Astrocyte (in vitro differentiated cells and primary cell): ENCODE measurements at regions not wholly inside any gene's neighbourhood (a gene's known extent, or its start where the extent isn't known, plus 50 kb on each side); places are given as distances from the start of the nearest gene placed in this dataset.

ENCODE experiments used
- DNase-seq: peaks from one replicate; pipeline ENCODE4 v3.0.0-alpha.2; 2010; ENCODE audit warnings: low read depth
- FAIRE-seq: peaks from 2 replicates; lab custom pipeline; 2011; peaks lifted over from hg19 to GRCh38; lab: Jason Lieb, UNC
- H2AFZ ChIP-seq: 2 replicates; pipeline ENCODE4 v1.6.0; 2012; ENCODE audit warnings: low read depth, low read length, inconsistent platforms
- H3K27ac ChIP-seq: 2 replicates; pipeline ENCODE4 v1.5.1; 2011; ENCODE audit warnings: low read depth, low read length, inconsistent platforms
- H3K27me3 ChIP-seq: 2 replicates; pipeline ENCODE4 v1.6.0; 2011; ENCODE audit warnings: low read length, inconsistent platforms; ENCODE audit not compliant: insufficient read depth
- H3K36me3 ChIP-seq: 2 replicates; pipeline ENCODE4 v1.5.1; 2011; ENCODE audit warnings: low read length, inconsistent platforms; ENCODE audit not compliant: insufficient read depth
- H3K4me1 ChIP-seq: 2 replicates; pipeline ENCODE4 v1.5.1; 2011; ENCODE audit warnings: low read length, inconsistent platforms; ENCODE audit not compliant: insufficient read depth
- H3K4me2 ChIP-seq: 2 replicates; pipeline ENCODE4 v1.6.0; 2012; ENCODE audit warnings: low read length, inconsistent platforms
- H3K4me3 ChIP-seq: 2 replicates; pipeline ENCODE4 v1.5.1; 2011; ENCODE audit warnings: low read depth, mild to moderate bottlenecking, low read length, inconsistent platforms; ENCODE audit not compliant: insufficient read depth
- H3K79me2 ChIP-seq: 2 replicates; pipeline ENCODE4 v1.6.0; 2012; ENCODE audit warnings: mild to moderate bottlenecking, low read length, inconsistent platforms; ENCODE audit not compliant: insufficient read depth
- H3K9ac ChIP-seq: 2 replicates; pipeline ENCODE4 v1.6.0; 2012; ENCODE audit warnings: mild to moderate bottlenecking, low read length, inconsistent platforms
- H3K9me3 ChIP-seq: 2 replicates; pipeline ENCODE4 v1.5.1; 2012; ENCODE audit warnings: low read depth, mild to moderate bottlenecking, low read length, inconsistent platforms; ENCODE audit not compliant: insufficient read depth
- H4K20me1 ChIP-seq: 2 replicates; pipeline ENCODE4 v1.6.0; 2012; ENCODE audit warnings: low read length, inconsistent platforms; ENCODE audit not compliant: insufficient read depth
- H3K27ac Mint-ChIP-seq: one replicate; pipeline ENCODE4 v1.8.0; 2021; ENCODE audit warnings: mild to moderate bottlenecking, mixed read lengths; ENCODE audit not compliant: unreplicated experiment
- H3K27me3 Mint-ChIP-seq: one replicate; pipeline ENCODE4 v1.8.0; 2021; ENCODE audit warnings: low read depth, mixed read lengths; ENCODE audit not compliant: unreplicated experiment
- H3K36me3 Mint-ChIP-seq: one replicate; pipeline ENCODE4 v1.8.0; 2021; ENCODE audit warnings: low read depth, mixed read lengths; ENCODE audit not compliant: unreplicated experiment
- H3K4me1 Mint-ChIP-seq: one replicate; pipeline ENCODE4 v1.8.0; 2021; ENCODE audit warnings: low read depth, mixed read lengths; ENCODE audit not compliant: unreplicated experiment
- H3K4me3 Mint-ChIP-seq: one replicate; pipeline ENCODE4 v1.8.0; 2021; ENCODE audit warnings: mild to moderate bottlenecking, moderate library complexity, mixed read lengths; ENCODE audit not compliant: unreplicated experiment
- H3K9me3 Mint-ChIP-seq: one replicate; pipeline ENCODE4 v1.8.0; 2021; ENCODE audit warnings: mild to moderate bottlenecking, mixed read lengths; ENCODE audit not compliant: unreplicated experiment
- EZH2 ChIP-seq: IDR thresholded peaks from 2 replicates; pipeline ENCODE4 v1.6.1; 2012; ENCODE audit warnings: mild to moderate bottlenecking, low read length, inconsistent platforms; ENCODE audit not compliant: insufficient read depth
- TF ChIP-seq, protein P1 (sequence below): IDR thresholded peaks from 2 replicates; pipeline ENCODE4 v1.5.1; 2011; ENCODE audit warnings: low read depth, mild to moderate bottlenecking, inconsistent platforms, low read length, moderate library complexity; ENCODE audit not compliant: insufficient read depth

DNA sequence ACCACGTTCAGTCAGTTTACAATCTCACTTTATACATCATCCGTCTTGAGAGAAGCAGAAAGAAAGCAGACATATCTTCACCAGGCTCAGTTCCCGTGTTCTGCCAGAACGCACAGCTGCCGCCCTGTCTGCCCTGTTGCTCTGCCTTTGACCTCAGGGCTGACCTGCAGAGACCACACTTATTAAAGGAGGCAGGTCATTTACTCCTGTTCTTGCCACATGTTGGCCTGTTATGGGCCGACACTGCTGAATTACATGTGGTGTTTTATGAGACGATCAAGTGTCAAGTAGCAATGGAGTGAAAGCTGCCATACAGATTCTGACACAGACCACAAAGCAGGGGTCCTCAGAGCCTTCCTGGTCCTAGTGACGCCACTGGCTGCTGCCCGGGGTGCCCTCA lies 232.2 kb downstream of the TTC32 start:
- H3K4me1 ChIP-seq, result peaks cover 8% of the 10 kb centered on the region
- no peaks in the 10 kb centered on the region for H4K20me1 ChIP-seq
- no peaks in the 10 kb centered on the region for H3K36me3 ChIP-seq
- Mint-ChIP-seq H3K36me3 (no peaks in the 10 kb centered on the region), H3K4me3 (no peak overlapping the region), H3K27ac (no peak overlapping the region), H3K9me3 (no peaks in the 10 kb centered on the region), H3K27me3 (peaks cover 7% of the 10 kb centered on the region), H3K4me1 (peaks cover 16% of the 10 kb centered on the region)
- no peak overlapping the region for H2AFZ ChIP-seq
- no peak for TF ChIP-seq EZH2
- TF ChIP-seq, protein P1, sequence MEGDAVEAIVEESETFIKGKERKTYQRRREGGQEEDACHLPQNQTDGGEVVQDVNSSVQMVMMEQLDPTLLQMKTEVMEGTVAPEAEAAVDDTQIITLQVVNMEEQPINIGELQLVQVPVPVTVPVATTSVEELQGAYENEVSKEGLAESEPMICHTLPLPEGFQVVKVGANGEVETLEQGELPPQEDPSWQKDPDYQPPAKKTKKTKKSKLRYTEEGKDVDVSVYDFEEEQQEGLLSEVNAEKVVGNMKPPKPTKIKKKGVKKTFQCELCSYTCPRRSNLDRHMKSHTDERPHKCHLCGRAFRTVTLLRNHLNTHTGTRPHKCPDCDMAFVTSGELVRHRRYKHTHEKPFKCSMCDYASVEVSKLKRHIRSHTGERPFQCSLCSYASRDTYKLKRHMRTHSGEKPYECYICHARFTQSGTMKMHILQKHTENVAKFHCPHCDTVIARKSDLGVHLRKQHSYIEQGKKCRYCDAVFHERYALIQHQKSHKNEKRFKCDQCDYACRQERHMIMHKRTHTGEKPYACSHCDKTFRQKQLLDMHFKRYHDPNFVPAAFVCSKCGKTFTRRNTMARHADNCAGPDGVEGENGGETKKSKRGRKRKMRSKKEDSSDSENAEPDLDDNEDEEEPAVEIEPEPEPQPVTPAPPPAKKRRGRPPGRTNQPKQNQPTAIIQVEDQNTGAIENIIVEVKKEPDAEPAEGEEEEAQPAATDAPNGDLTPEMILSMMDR, result no peak
- H3K27me3 ChIP-seq, result no peaks in the 10 kb centered on the region
- no peaks in the 10 kb centered on the region for H3K9me3 ChIP-seq
- no peaks in the 10 kb centered on the region for H3K79me2 ChIP-seq
- no peak for DNase-seq
- H3K4me2 ChIP-seq, result no peak overlapping the region
- H3K27ac ChIP-seq, result no peak overlapping the region
- no peak overlapping the region for H3K9ac ChIP-seq
- no peak for FAIRE-seq
- H3K4me3 ChIP-seq, result no peak overlapping the region

DNA sequence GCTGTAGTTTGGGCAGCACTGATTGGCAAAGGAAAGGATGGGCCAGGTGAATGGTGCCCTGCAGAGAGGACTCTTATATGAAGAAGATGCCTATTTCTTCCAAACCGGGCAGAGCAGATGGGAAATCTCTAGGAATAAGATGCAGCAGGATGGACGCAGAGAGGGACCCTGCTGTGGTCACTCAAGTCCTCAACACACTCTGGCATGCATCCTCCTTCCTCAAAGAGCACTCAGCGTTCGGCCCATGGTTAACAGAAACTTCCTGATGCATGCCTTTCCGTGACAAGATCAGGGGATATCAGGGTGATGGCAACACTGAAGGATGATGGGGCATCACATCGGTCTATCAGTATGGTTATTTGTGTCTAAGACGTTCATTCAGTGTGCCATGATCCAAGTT lies 232.7 kb downstream of the TTC32 start:
- H3K9me3 Mint-ChIP-seq, result no peaks in the 10 kb centered on the region
- H3K27me3 Mint-ChIP-seq, result peaks cover 7% of the 10 kb centered on the region
- H4K20me1 ChIP-seq, result no peaks in the 10 kb centered on the region
- no peak overlapping the region for H3K4me3 Mint-ChIP-seq
- peaks cover 14% of the 10 kb centered on the region for H3K4me1 Mint-ChIP-seq
- no peaks in the 10 kb centered on the region for H3K27me3 ChIP-seq
- no peak overlapping the region for H2AFZ ChIP-seq
- TF ChIP-seq, protein P1, result no peak
- TF ChIP-seq EZH2, result no peak
- no peaks in the 10 kb centered on the region for H3K36me3 ChIP-seq
- H3K4me3 ChIP-seq, result no peak overlapping the region
- H3K27ac ChIP-seq, result no peak overlapping the region
- no peaks in the 10 kb centered on the region for H3K79me2 ChIP-seq
- no peak for DNase-seq
- H3K4me1 ChIP-seq, result peaks cover 8% of the 10 kb centered on the region
- no peak overlapping the region for H3K27ac Mint-ChIP-seq
- no peaks in the 10 kb centered on the region for H3K9me3 ChIP-seq
- FAIRE-seq, result no peak
- H3K9ac ChIP-seq, result no peak overlapping the region
- H3K4me2 ChIP-seq, result no peak overlapping the region
- no peaks in the 10 kb centered on the region for H3K36me3 Mint-ChIP-seq

DNA sequence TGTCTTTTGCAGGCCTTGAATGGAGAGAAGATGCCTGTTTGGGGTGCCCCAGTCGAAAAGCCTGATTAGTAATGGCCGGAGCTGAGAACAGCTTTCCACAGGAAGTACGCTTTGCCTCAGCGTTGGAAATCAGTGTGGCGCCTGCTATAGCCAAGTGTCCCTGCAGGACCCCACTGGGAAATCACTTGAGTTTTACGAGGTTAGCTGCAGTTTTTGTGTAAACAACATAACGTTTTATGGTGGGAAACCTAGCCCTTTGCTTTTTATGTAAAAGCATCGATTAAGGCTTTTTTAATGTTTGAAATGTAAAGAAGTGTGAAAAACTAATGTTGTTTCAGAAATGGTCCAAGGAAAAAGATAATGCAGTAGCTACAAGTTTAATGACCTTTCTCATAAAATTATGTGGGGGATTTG lies 234.2 kb downstream of the TTC32 start:
- Histone ChIP-seq H2AFZ (no peak overlapping the region), H3K79me2 (no peaks in the 10 kb centered on the region), H3K4me1 (no peaks in the 10 kb centered on the region), H3K27me3 (no peaks in the 10 kb centered on the region), H3K9me3 (no peaks in the 10 kb centered on the region), H3K27ac (no peak overlapping the region), H4K20me1 (no peaks in the 10 kb centered on the region), H3K4me3 (no peak overlapping the region), H3K36me3 (no peaks in the 10 kb centered on the region), H3K4me2 (no peak overlapping the region), H3K9ac (no peak overlapping the region)
- no peaks in the 10 kb centered on the region for H3K36me3 Mint-ChIP-seq
- peaks cover 7% of the 10 kb centered on the region for H3K27me3 Mint-ChIP-seq
- no peak for DNase-seq
- no peak overlapping the region for H3K27ac Mint-ChIP-seq
- no peaks in the 10 kb centered on the region for H3K9me3 Mint-ChIP-seq
- no peak overlapping the region for H3K4me3 Mint-ChIP-seq
- FAIRE-seq, result no peak
- H3K4me1 Mint-ChIP-seq, result peaks cover 4% of the 10 kb centered on the region
- TF ChIP-seq, protein P1, result no peak
- TF ChIP-seq EZH2, result no peak
